ENCODE measurements at regions not wholly inside any gene's neighbourhood (a gene's known extent, or its start where the extent isn't known, plus 50 kb on each side); places are given as distances from the start of the nearest gene placed in this dataset.

GRCh38 chr2:121151311-121152109, 133.5 kb downstream of the TFCP2L1 start:
- no peak for TF ChIP-seq SP1 (IDR thresholded peaks at IDR 0.05)
- no peak for TF ChIP-seq ARNT (IDR thresholded peaks at IDR 0.05)
- TF ChIP-seq FOXM1 (IDR thresholded peaks at IDR 0.05; ENCODE audit: borderline replicate concordance), result no peak
- TF ChIP-seq BHLHE40 (IDR thresholded peaks at IDR 0.05; ENCODE audit: borderline replicate concordance), result no peak
- TF ChIP-seq L3MBTL2 (conservative IDR thresholded peaks at IDR 0.05), result no peak
- no peak for TF ChIP-seq ZNF384 (IDR thresholded peaks at IDR 0.05)
- no peak for TF ChIP-seq TARDBP (IDR thresholded peaks at IDR 0.05)
- TF ChIP-seq PKNOX1 (IDR thresholded peaks at IDR 0.05), result no peak
- no peak for TF ChIP-seq HDGF (IDR thresholded peaks at IDR 0.05; ENCODE audit: borderline replicate concordance)
- no peak for TF ChIP-seq FOXK2 (IDR thresholded peaks at IDR 0.05)
- no peak for TF ChIP-seq NFRKB (IDR thresholded peaks at IDR 0.05)
- TF ChIP-seq LEF1 (IDR thresholded peaks at IDR 0.05; ENCODE audit: borderline replicate concordance), result no peak
- TF ChIP-seq ELF4 (IDR thresholded peaks at IDR 0.05), result no peak
- TF ChIP-seq SUZ12 (IDR thresholded peaks at IDR 0.05), result no peak
